Pancreas (tissue), 10 donors: ENCODE measurements at regions not wholly inside any gene's neighbourhood (a gene's known extent, or its start where the extent isn't known, plus 50 kb on each side); places are given as distances from the start of the nearest gene placed in this dataset.
A peak's percentile ranks its signal among the peaks of the same experiment; 100 is the strongest.

Source experiments
- ATAC-seq, 4 donors: fragments of 200-7000 bp; cut with Tn5 transposase; one replicate each; pipeline versions ENCODE4 v1.8.0 to v1.9.1; 2020; ENCODE audit warnings: mild to moderate bottlenecking in 4 of 4, moderate library complexity in 4 of 4
- DNase-seq, 6 donors: peaks; one replicate each; pipeline ENCODE4 v3.0.0-alpha.2; 2020
- FAIRE-seq: peaks from 2 replicates; lab custom pipeline; 2012; peaks lifted over from hg19 to GRCh38; lab: Jason Lieb, UNC
- H3K27ac ChIP-seq, 4 donors: fragments of 200-600 bp; sonication (generic); 1 replicate in 3 of 4; 2 replicates in 1 of 4; pipeline versions ENCODE4 v1.5.0 to v1.8.0; 2020
- H3K27me3 ChIP-seq, 4 donors: fragments of 200-600 bp; one replicate each; pipeline ENCODE4 v1.8.0; 2021
- H3K36me3 ChIP-seq, 3 donors: fragments of 200-600 bp; sonication (generic) in 1 of 3; one replicate each; pipeline versions ENCODE4 v1.5.0 to v1.8.0; 2020 to 2021
- H3K4me1 ChIP-seq, 3 donors: fragments of 200-600 bp; one replicate each; pipeline ENCODE4 v1.8.0; 2021
- H3K4me3 ChIP-seq, 4 donors: fragments of 200-600 bp; sonication (generic) in 2 of 4; one replicate each; pipeline versions ENCODE4 v1.5.0 to v1.8.0; 2020 to 2021
- H3K9me3 ChIP-seq, 4 donors: fragments of 200-600 bp; one replicate each; pipeline ENCODE4 v1.8.0; 2021
- CTCF ChIP-seq, 4 donors: fragments of 200-600 bp; sonication (generic) in 3 of 4; IDR thresholded peaks; one replicate each; pipeline versions ENCODE4 v1.5.0 to v1.8.0; 2021; ENCODE audit warnings: antibody characterized with exemption in 4 of 4
- WGBS, 2 donors: extraction: QIAGEN DNeasy Blood & Tissue Kit; methylation state at CpG; one replicate each; pipeline ENCODE4 v1.1.7; 2013; 5-methylcytosine and 5-hydroxymethylcytosine counted together
- intact Hi-C, 3 donors: fragments of 100-400 bp; cut with DNase I; formaldehyde crosslinking; loops; one replicate each; pipeline versions ENCODE4 v1.11.1 to v1.14.2; 2022
- donor health status: healthy with polysubstance abuse.
- donor health status: DM: no; HTN: no; CAD: no; lungs with moderate emphysema.
- donor health status: DM: no; HTN: no; CAD: no.
- donor health status: control.
- donor health status: control.
- donor health status: Bipolar disorder and iron deficiency.
- donor health status: DM: yes; HTN: yes; CAD: no.
- donor health status: DM: no; HTN: no; CAD: no.
- donor health status: DM: no; HTN: no; CAD: no.
- donor health status: DM: yes; HTN: yes; CAD: no.

GRCh38 chr14:53874704-53875103 is 81.9 kb downstream of the BMP4 start:
- 29 to 47% methylated on average over 3 of the region's 3 CpGs for WGBS, 2 donors
- no peak overlapping the region for H3K4me3 ChIP-seq
- ATAC-seq (no peak), DNase-seq (no peak), FAIRE-seq (no peak)
- H3K27me3 ChIP-seq = no peaks in the 10 kb centered on the region
- H3K9me3 ChIP-seq = no peaks in the 10 kb centered on the region
- TF ChIP-seq CTCF (IDR thresholded peaks at IDR 0.05) = no peak
- H3K4me1 ChIP-seq = no peaks in the 10 kb centered on the region
- intact Hi-C loops = no loop called here
- H3K36me3 ChIP-seq = no peaks in the 10 kb centered on the region
- H3K27ac ChIP-seq = no peak overlapping the region

- H3K36me3 ChIP-seq = no peaks in the 10 kb centered on the region
- no peak overlapping the region for H3K27ac ChIP-seq
- 6 to 11% methylated on average over 1 of the region's 1 CpG for WGBS, 2 donors
- no peak for DNase-seq
- no peaks in the 10 kb centered on the region for H3K9me3 ChIP-seq
- no peak for ATAC-seq
- intact Hi-C loops = no loop called here
- no peaks in the 10 kb centered on the region for H3K4me1 ChIP-seq
- no peak for FAIRE-seq
- no peaks in the 10 kb centered on the region for H3K27me3 ChIP-seq
- H3K4me3 ChIP-seq = no peak overlapping the region
- TF ChIP-seq CTCF (IDR thresholded peaks at IDR 0.05) = no peak
These were observed 83.9 kb downstream of the BMP4 start for GRCh38 chr14:53872681-53873089.

DNA sequence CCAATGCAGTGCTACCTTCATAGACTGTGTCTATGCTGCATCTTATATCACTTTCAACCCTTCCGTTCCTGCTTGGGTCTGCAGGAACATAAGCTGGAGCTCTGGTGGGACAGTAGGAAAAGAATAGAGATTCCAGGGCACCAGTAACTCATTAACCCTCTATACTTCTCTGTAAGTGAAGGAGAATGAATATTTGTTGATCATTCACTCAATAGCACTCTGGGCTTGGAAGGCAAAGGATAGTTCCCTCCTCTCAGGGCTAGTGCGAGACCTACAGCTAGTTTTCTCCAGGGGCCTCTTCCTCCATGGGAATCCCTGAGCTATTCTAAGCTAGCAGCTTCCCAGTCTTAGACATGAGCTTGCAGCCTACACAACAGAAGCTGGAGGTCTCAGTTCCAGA is 84.7 kb downstream of the BMP4 start:
- ATAC-seq = no peak
- FAIRE-seq = no peak
- DNase-seq = no peak

DNA sequence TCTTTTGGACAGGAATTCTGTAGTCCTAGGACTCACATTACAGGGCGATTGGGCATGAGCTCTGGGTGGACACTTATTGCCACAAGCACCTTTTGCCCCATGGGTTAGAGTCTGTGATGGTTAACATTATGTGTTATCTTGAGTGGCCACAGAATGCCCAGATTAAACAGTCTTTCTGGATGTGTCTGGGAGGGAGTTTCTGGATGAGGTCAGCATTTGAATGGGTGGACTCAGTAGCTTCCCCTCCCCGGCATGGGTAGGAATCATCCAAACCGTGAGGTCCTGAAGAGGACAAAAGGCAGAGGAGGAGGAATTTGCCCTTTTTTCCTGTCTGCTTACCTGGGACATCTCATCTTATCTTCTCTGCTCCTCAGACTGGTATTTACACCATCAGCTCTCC is 85.6 kb downstream of the BMP4 start:
- TF ChIP-seq CTCF (IDR thresholded peaks at IDR 0.05) = no peak
- Histone ChIP-seq H3K4me3 (no peak overlapping the region), H3K36me3 (no peaks in the 10 kb centered on the region), H3K27ac (no peak overlapping the region), H3K27me3 (no peaks in the 10 kb centered on the region), H3K9me3 (no peaks in the 10 kb centered on the region), H3K4me1 (no peaks in the 10 kb centered on the region)
- intact Hi-C loops = no loop called here
- 68 to 77% methylated on average over 3 of the region's 3 CpGs for WGBS, 2 donors
- FAIRE-seq = no peak
- DNase-seq = no peak
- no peak for ATAC-seq

More for the DNA sequence above, 84.7 kb downstream of the BMP4 start:
- no peak overlapping the region for H3K4me3 ChIP-seq
- H3K9me3 ChIP-seq = no peaks in the 10 kb centered on the region
- TF ChIP-seq CTCF (IDR thresholded peaks at IDR 0.05) = no peak
- no peaks in the 10 kb centered on the region for H3K36me3 ChIP-seq
- intact Hi-C loops = no loop called here
- H3K27ac ChIP-seq = no peak overlapping the region
- WGBS, 2 donors = 54 to 59% methylated on average over 2 of the region's 2 CpGs
- H3K27me3 ChIP-seq = no peaks in the 10 kb centered on the region
- H3K4me1 ChIP-seq = no peaks in the 10 kb centered on the region

- H3K4me3 ChIP-seq = no peak overlapping the region
- intact Hi-C loops = no loop called here
- WGBS, 2 donors = 23 to 25% methylated on average over 2 of the region's 2 CpGs
- FAIRE-seq (no peak), DNase-seq (no peak), ATAC-seq (no peak)
- no peaks in the 10 kb centered on the region for H3K9me3 ChIP-seq
- H3K27ac ChIP-seq = peak overlapping the region in 1 of 4 donors; percentile 46
- no peaks in the 10 kb centered on the region for H3K4me1 ChIP-seq
- H3K36me3 ChIP-seq = no peaks in the 10 kb centered on the region
- no peak for TF ChIP-seq CTCF (IDR thresholded peaks at IDR 0.05)
- H3K27me3 ChIP-seq = no peaks in the 10 kb centered on the region
These were observed 90.9 kb downstream of the BMP4 start for GRCh38 chr14:53865711-53866110.
